ENCODE measurements at regions not wholly inside any gene's neighbourhood (a gene's known extent, or its start where the extent isn't known, plus 50 kb on each side); places are given as distances from the start of the nearest gene placed in this dataset.

- no peaks in the 10 kb centered on the region for H3K4me1 ChIP-seq (ENCODE audit: insufficient read depth, low read length, poor library complexity, severe bottlenecking)
- no peaks in the 10 kb centered on the region for H3K9me2 ChIP-seq (replicated peaks; ENCODE audit: low read depth, low read length)
- H3F3A ChIP-seq (ENCODE audit: low read depth) = no peaks in the 10 kb centered on the region
- no peaks in the 10 kb centered on the region for H3K9me3 ChIP-seq (ENCODE audit: insufficient read depth, low read depth, low read length)
- H3K4me3 ChIP-seq (ENCODE audit: low read length, poor library complexity, severe bottlenecking) = no peak overlapping the region
- H3K4me2 ChIP-seq (ENCODE audit: low read depth, low read length, poor library complexity, severe bottlenecking) = no peak overlapping the region
- no peak overlapping the region for H3K9ac ChIP-seq (ENCODE audit: low read depth, low read length, poor library complexity, severe bottlenecking)
- no peak for TF ChIP-seq CTCF (conservative IDR thresholded peaks at IDR 0.05; ENCODE audit: low read length)
- TF ChIP-seq EZH2phosphoT487 (IDR thresholded peaks at IDR 0.05; ENCODE audit: borderline replicate concordance) = no peak
- no peaks in the 10 kb centered on the region for H3K79me2 ChIP-seq (ENCODE audit: insufficient read depth, low read length)
- no peaks in the 10 kb centered on the region for H4K20me1 ChIP-seq (ENCODE audit: insufficient read depth, low read length, poor library complexity, severe bottlenecking)
- no peak overlapping the region for H2AFZ ChIP-seq (ENCODE audit: low read length)
- no peaks in the 10 kb centered on the region for H3K27me3 ChIP-seq (ENCODE audit: insufficient read depth, low read length, poor library complexity, severe bottlenecking)
- H3K36me3 ChIP-seq (ENCODE audit: insufficient read depth, low read length) = no peaks in the 10 kb centered on the region
These were observed 166.2 kb upstream of the TAC1 start for GRCh38 chr7:97565665-97566064.

- TF ChIP-seq EZH2phosphoT487 (IDR thresholded peaks at IDR 0.05; ENCODE audit: borderline replicate concordance) (no peak), CTCF (conservative IDR thresholded peaks at IDR 0.05; ENCODE audit: low read length) (no peak)
- no peak overlapping the region for H2AFZ ChIP-seq (ENCODE audit: low read length)
- no peaks in the 10 kb centered on the region for H3F3A ChIP-seq (ENCODE audit: low read depth)
- no peak overlapping the region for H3K4me3 ChIP-seq (ENCODE audit: low read length, poor library complexity, severe bottlenecking)
- no peaks in the 10 kb centered on the region for H3K9me2 ChIP-seq (replicated peaks; ENCODE audit: low read depth, low read length)
- H3K4me2 ChIP-seq (ENCODE audit: low read depth, low read length, poor library complexity, severe bottlenecking) = no peak overlapping the region
- H3K9me3 ChIP-seq (ENCODE audit: insufficient read depth, low read depth, low read length) = no peaks in the 10 kb centered on the region
- H3K27me3 ChIP-seq (ENCODE audit: insufficient read depth, low read length, poor library complexity, severe bottlenecking) = no peaks in the 10 kb centered on the region
- H3K4me1 ChIP-seq (ENCODE audit: insufficient read depth, low read length, poor library complexity, severe bottlenecking) = no peaks in the 10 kb centered on the region
- H3K9ac ChIP-seq (ENCODE audit: low read depth, low read length, poor library complexity, severe bottlenecking) = no peak overlapping the region
- H4K20me1 ChIP-seq (ENCODE audit: insufficient read depth, low read length, poor library complexity, severe bottlenecking) = no peaks in the 10 kb centered on the region
- no peaks in the 10 kb centered on the region for H3K79me2 ChIP-seq (ENCODE audit: insufficient read depth, low read length)
- H3K36me3 ChIP-seq (ENCODE audit: insufficient read depth, low read length) = no peaks in the 10 kb centered on the region
These were observed 158.8 kb upstream of the TAC1 start for GRCh38 chr7:97573065-97573464.

- no peaks in the 10 kb centered on the region for H3K9me2 ChIP-seq (replicated peaks; ENCODE audit: low read depth, low read length)
- H3K79me2 ChIP-seq (ENCODE audit: insufficient read depth, low read length) = no peaks in the 10 kb centered on the region
- H3K4me3 ChIP-seq (ENCODE audit: low read length, poor library complexity, severe bottlenecking) = no peak overlapping the region
- no peaks in the 10 kb centered on the region for H3K4me1 ChIP-seq (ENCODE audit: insufficient read depth, low read length, poor library complexity, severe bottlenecking)
- H3K36me3 ChIP-seq (ENCODE audit: insufficient read depth, low read length) = no peaks in the 10 kb centered on the region
- no peaks in the 10 kb centered on the region for H4K20me1 ChIP-seq (ENCODE audit: insufficient read depth, low read length, poor library complexity, severe bottlenecking)
- H3K4me2 ChIP-seq (ENCODE audit: low read depth, low read length, poor library complexity, severe bottlenecking) = no peak overlapping the region
- no peak for TF ChIP-seq CTCF (conservative IDR thresholded peaks at IDR 0.05; ENCODE audit: low read length)
- no peak for TF ChIP-seq EZH2phosphoT487 (IDR thresholded peaks at IDR 0.05; ENCODE audit: borderline replicate concordance)
- no peak overlapping the region for H3K9ac ChIP-seq (ENCODE audit: low read depth, low read length, poor library complexity, severe bottlenecking)
- no peaks in the 10 kb centered on the region for H3F3A ChIP-seq (ENCODE audit: low read depth)
- H3K9me3 ChIP-seq (ENCODE audit: insufficient read depth, low read depth, low read length) = no peaks in the 10 kb centered on the region
- no peak overlapping the region for H2AFZ ChIP-seq (ENCODE audit: low read length)
- no peaks in the 10 kb centered on the region for H3K27me3 ChIP-seq (ENCODE audit: insufficient read depth, low read length, poor library complexity, severe bottlenecking)
These were observed 155.8 kb upstream of the TAC1 start for GRCh38 chr7:97576043-97576442.
